H1 (cell line): ENCODE measurements at regions not wholly inside any gene's neighbourhood (a gene's known extent, or its start where the extent isn't known, plus 50 kb on each side); places are given as distances from the start of the nearest gene placed in this dataset.

Experiments used
- CTCF ChIA-PET: fragments of 300-600 bp; sonication (Branson Sonifier 250); formaldehyde crosslinking; loops from one replicate; lab custom pipeline; 2021; ENCODE audit not compliant: partially characterized antibody; lab: Charles Lee
- POLR2A ChIA-PET: fragments of 300-600 bp; sonication (Branson Sonifier 250); formaldehyde crosslinking; loops from one replicate; lab custom pipeline; 2021; ENCODE audit warnings: inconsistent platforms; ENCODE audit not compliant: partially characterized antibody; lab: Charles Lee
- DNase-seq, 2 experiments: peaks; one replicate each; pipeline versions ENCODE4 v3.0.0 to v3.0.0-alpha.2; 2010 to 2022; ENCODE audit warnings: low spot score in 2 of 2, low read depth in 1 of 2, mixed read lengths in 1 of 2
- FAIRE-seq: peaks from 2 replicates; lab custom pipeline; 2011; peaks lifted over from hg19 to GRCh38; lab: Jason Lieb, UNC
- H2AFZ ChIP-seq: 2 replicates; pipeline ENCODE4 v1.8.1; 2012; ENCODE audit warnings: low read length, inconsistent platforms
- H2AK5ac ChIP-seq: 2 replicates; pipeline ENCODE4 v1.6.1; 2013; ENCODE audit warnings: low read depth, low read length
- H2BK120ac ChIP-seq: replicated peaks from 2 replicates; pipeline ENCODE3; 2013; ENCODE audit warnings: low read depth, low read length, inconsistent platforms
- H2BK12ac ChIP-seq: 2 replicates; pipeline ENCODE4 v1.6.1; 2013; ENCODE audit warnings: low read depth, low read length
- H2BK15ac ChIP-seq: 2 replicates; pipeline ENCODE4 v1.6.1; 2013; ENCODE audit warnings: low read length
- H2BK20ac ChIP-seq: 2 replicates; pipeline ENCODE4 v1.6.1; 2013; ENCODE audit warnings: low read length
- H2BK5ac ChIP-seq: 2 replicates; pipeline ENCODE4 v1.6.1; 2013; ENCODE audit warnings: low read depth, low read length
- H3K14ac ChIP-seq: 2 replicates; pipeline ENCODE4 v1.6.1; 2013; ENCODE audit warnings: inconsistent platforms; ENCODE audit not compliant: insufficient read length
- H3K18ac ChIP-seq: 2 replicates; pipeline ENCODE4 v1.6.1; 2013; ENCODE audit warnings: low read length; ENCODE audit errors: extremely low read depth
- H3K23ac ChIP-seq: 2 replicates; pipeline ENCODE4 v1.6.1; 2013; ENCODE audit warnings: inconsistent platforms; ENCODE audit not compliant: insufficient read length
- H3K23me2 ChIP-seq: 2 replicates; pipeline ENCODE4 v1.6.1; 2013; ENCODE audit warnings: low read depth, low read length
- H3K27ac ChIP-seq: 2 replicates; pipeline ENCODE4 v1.6.1; 2011; ENCODE audit warnings: low read depth, low read length, inconsistent platforms
- H3K27me3 ChIP-seq, 4 experiments: replicated peaks in 1 of 4; 1 replicate in 1 of 4; 2 replicates in 3 of 4; pipeline versions ENCODE4 v1.6.1 to v1.8.1; 2011 to 2013; ENCODE audit warnings: low read length in 3 of 4, mild to moderate bottlenecking in 3 of 4, inconsistent platforms in 2 of 4, mixed read lengths in 2 of 4, moderate library complexity in 1 of 4; ENCODE audit not compliant: control insufficient read depth in 3 of 4, insufficient read depth in 3 of 4; ENCODE audit errors: extremely low read depth in 1 of 4
- H3K36me3 ChIP-seq, 4 experiments: 2 replicates each; pipeline versions ENCODE4 v1.6.1 to v1.8.1; 2011 to 2013; ENCODE audit warnings: mild to moderate bottlenecking in 4 of 4, low read length in 3 of 4, moderate library complexity in 2 of 4, control low read depth in 1 of 4, inconsistent platforms in 1 of 4; ENCODE audit not compliant: insufficient read depth in 4 of 4, control insufficient read depth in 2 of 4
- H3K4ac ChIP-seq: replicated peaks from 2 replicates; pipeline ENCODE3; 2013; ENCODE audit warnings: low read length, low read depth, mixed read lengths, inconsistent platforms; ENCODE audit not compliant: insufficient read length
- H3K4me1 ChIP-seq, 4 experiments: replicated peaks in 1 of 4; 1 replicate in 1 of 4; 2 replicates in 3 of 4; pipeline versions ENCODE4 v1.6.1 to v1.8.1; 2011 to 2013; ENCODE audit warnings: low read length in 3 of 4, inconsistent platforms in 2 of 4, mixed read lengths in 1 of 4; ENCODE audit not compliant: insufficient read depth in 4 of 4, control insufficient read depth in 3 of 4
- H3K4me2 ChIP-seq, 2 experiments: 2 replicates each; pipeline versions ENCODE4 v1.6.1 to v1.8.1; 2011 to 2013; ENCODE audit warnings: low read depth in 2 of 2, low read length in 2 of 2, control low read depth in 1 of 2, inconsistent platforms in 1 of 2, mild to moderate bottlenecking in 1 of 2; ENCODE audit not compliant: insufficient read depth in 1 of 2
- H3K4me3 ChIP-seq, 4 experiments: fragments of 200-600, 300-600 bp in 1 of 4; sonication (generic), shearing (Covaris generic), sonication (Bioruptor Twin) in 1 of 4; 2 replicates each; pipeline versions ENCODE4 v1.5.1 to v1.8.1; 2011 to 2016; ENCODE audit warnings: low read length in 4 of 4, low read depth in 3 of 4, control low read depth in 2 of 4, inconsistent platforms in 2 of 4, mild to moderate bottlenecking in 2 of 4, mixed read lengths in 1 of 4, moderate library complexity in 1 of 4; ENCODE audit not compliant: insufficient read depth in 2 of 4; ENCODE audit errors: extremely low read depth in 1 of 4
- H3K56ac ChIP-seq: replicated peaks from 2 replicates; pipeline ENCODE3; 2013; ENCODE audit warnings: low read depth, mild to moderate bottlenecking, mixed read lengths, low read length, inconsistent platforms; ENCODE audit not compliant: insufficient read length
- H3K79me1 ChIP-seq: 2 replicates; pipeline ENCODE4 v1.6.1; 2013; ENCODE audit warnings: low read depth, low read length, control low read depth
- H3K79me2 ChIP-seq, 2 experiments: 2 replicates each; pipeline versions ENCODE4 v1.6.1 to v1.8.1; 2012 to 2013; ENCODE audit warnings: low read length in 2 of 2, mild to moderate bottlenecking in 2 of 2, inconsistent platforms in 1 of 2; ENCODE audit not compliant: insufficient read depth in 2 of 2, control insufficient read depth in 1 of 2
- H3K9ac ChIP-seq, 4 experiments: replicated peaks in 1 of 4; 1 replicate in 1 of 4; 2 replicates in 3 of 4; pipeline versions ENCODE4 v1.6.1 to v1.8.1; 2011 to 2013; ENCODE audit warnings: low read depth in 3 of 4, low read length in 3 of 4, control low read depth in 2 of 4, mild to moderate bottlenecking in 2 of 4, moderate library complexity in 2 of 4, inconsistent platforms in 1 of 4; ENCODE audit errors: extremely low read depth in 1 of 4
- H3K9me3 ChIP-seq, 2 experiments: 2 replicates each; pipeline versions ENCODE4 v1.6.1 to v1.8.1; 2012 to 2013; ENCODE audit warnings: mild to moderate bottlenecking in 2 of 2, moderate library complexity in 2 of 2, control low read depth in 1 of 2, inconsistent platforms in 1 of 2, low read depth in 1 of 2, low read length in 1 of 2, mixed read lengths in 1 of 2; ENCODE audit not compliant: insufficient read depth in 2 of 2
- H4K20me1 ChIP-seq, 2 experiments: replicated peaks in 1 of 2; 2 replicates each; pipeline versions ENCODE3 to v1.8.1; 2011 to 2013; ENCODE audit warnings: inconsistent platforms in 2 of 2, low read length in 2 of 2, mild to moderate bottlenecking in 1 of 2; ENCODE audit not compliant: insufficient read depth in 2 of 2, control insufficient read depth in 1 of 2
- H4K5ac ChIP-seq: 2 replicates; pipeline ENCODE4 v1.6.1; 2013; ENCODE audit warnings: low read length, low read depth, mixed read lengths, inconsistent platforms; ENCODE audit not compliant: insufficient read length
- H4K8ac ChIP-seq: 2 replicates; pipeline ENCODE4 v1.8.0; 2013; ENCODE audit warnings: mild to moderate bottlenecking, moderate library complexity, low read length, inconsistent platforms; ENCODE audit not compliant: insufficient read depth; ENCODE audit errors: extremely low read depth
- H4K91ac ChIP-seq: replicated peaks from 2 replicates; pipeline ENCODE3; 2013; ENCODE audit warnings: low read length, mixed read lengths, inconsistent platforms; ENCODE audit not compliant: insufficient read length
- CHD2 ChIP-seq: IDR thresholded peaks from 2 replicates; pipeline ENCODE4 v1.6.1; 2012; ENCODE audit warnings: low read length, improper control_type of control experiment
- CTCF ChIP-seq, 3 experiments: IDR thresholded peaks; 1 replicate in 2 of 3; 2 replicates in 1 of 3; pipeline versions ENCODE4 v1.5.1 to v1.6.1; 2011; ENCODE audit warnings: low read length in 3 of 3, mild to moderate bottlenecking in 3 of 3, inconsistent platforms in 2 of 3, low read depth in 1 of 3, moderate library complexity in 1 of 3; ENCODE audit not compliant: insufficient read depth in 1 of 3; ENCODE audit errors: control extremely low read depth in 1 of 3
- EGR1 ChIP-seq: IDR thresholded peaks from 2 replicates; pipeline ENCODE4 v1.6.1; 2011; ENCODE audit warnings: low read depth, low read length, borderline replicate concordance
- GABPA ChIP-seq: IDR thresholded peaks from 2 replicates; pipeline ENCODE4 v1.6.1; 2011; ENCODE audit warnings: mild to moderate bottlenecking, low read length, moderate library complexity, borderline replicate concordance; ENCODE audit not compliant: insufficient read depth
- HDAC2 ChIP-seq, 2 experiments: fragments of 300-600 bp in 1 of 2; sonication (generic) in 1 of 2; IDR thresholded peaks; 2 replicates each; pipeline ENCODE4 v1.6.1; 2011 to 2012; ENCODE audit warnings: low read depth in 2 of 2, low read length in 2 of 2, mild to moderate bottlenecking in 2 of 2, moderate library complexity in 2 of 2, borderline replicate concordance in 1 of 2, inconsistent platforms in 1 of 2
- NRF1 ChIP-seq: IDR thresholded peaks from 2 replicates; pipeline ENCODE4 v1.6.1; 2011; ENCODE audit warnings: mild to moderate bottlenecking, low read depth, low read length, improper control_type of control experiment
- PHF8 ChIP-seq: fragments of 200-600 bp; sonication (generic); conservative IDR thresholded peaks from 2 replicates; pipeline ENCODE4 v1.7.1; 2012; ENCODE audit warnings: low read depth, mild to moderate bottlenecking, inconsistent platforms, low read length, moderate library complexity
- SAP30 ChIP-seq: fragments of 300-600 bp; sonication (generic); IDR thresholded peaks from 2 replicates; pipeline ENCODE4 v1.7.1; 2012; ENCODE audit warnings: low read length, moderate library complexity, mild to moderate bottlenecking, inconsistent platforms; ENCODE audit not compliant: insufficient read depth, insufficient replicate concordance
- WGBS, 2 experiments: shearing (Covaris generic) in 1 of 2; methylation state at CpG; one replicate each; pipeline versions ENCODE4 v1.1.6 to v1.1.7; 2013 to 2015; ENCODE audit warnings: low lambda C conversion rate in 2 of 2, mixed read lengths in 2 of 2, inconsistent platforms in 1 of 2, low coverage in 1 of 2, missing lambda C conversion rate in 1 of 2; ENCODE audit not compliant: insufficient replicate concordance in 2 of 2, insufficient coverage in 1 of 2, insufficient read length in 1 of 2; ENCODE audit errors: extremely low coverage in 1 of 2, missing lambda C conversion rate in 1 of 2; 5-methylcytosine and 5-hydroxymethylcytosine counted together

GRCh38 chr13:109344552-109345157, 441.7 kb downstream of the IRS2 start:
- Histone ChIP-seq H4K5ac (no peak overlapping the region), H3K9me3 (no peaks in the 10 kb centered on the region; a peak in 1 of 4 replicates), H2AK5ac (no peak overlapping the region), H3K79me1 (no peaks in the 10 kb centered on the region), H3K4me3 (no peak overlapping the region), H3K4me1 (no peaks in the 10 kb centered on the region), H3K23ac (no peak overlapping the region), H2BK15ac (no peak overlapping the region), H4K8ac (no peak overlapping the region), H3K56ac (no peak overlapping the region), H2BK5ac (no peak overlapping the region), H3K36me3 (no peaks in the 10 kb centered on the region), H2BK20ac (no peak overlapping the region), H2BK12ac (no peak overlapping the region)
- FAIRE-seq = no peak
- TF ChIP-seq PHF8 = no peak
- no peak for TF ChIP-seq EGR1
- no peak for TF ChIP-seq NRF1
- TF ChIP-seq GABPA = no peak
- TF ChIP-seq CTCF (IDR thresholded peaks at IDR 0.05; ENCODE audit: control extremely low read depth in 1 of 3, insufficient read depth in 1 of 3, low read depth in 1 of 3, low read length in 3 of 3) = no peak
- TF ChIP-seq HDAC2 (IDR thresholded peaks at IDR 0.05; ENCODE audit: borderline replicate concordance in 1 of 2, low read depth in 2 of 2, low read length in 2 of 2) = no peak
- no peak for TF ChIP-seq SAP30
- TF ChIP-seq CHD2 = no peak
- TF ChIP-seq, all 59 proteins: peak for 0
- WGBS, 2 experiments = 82% methylated on average over 9 of the region's 9 CpGs; no CpG with 5 or more reads in 1 of the 2 experiments
- Histone ChIP-seq H3K27ac (no peak overlapping the region), H3K14ac (no peak overlapping the region), H3K23me2 (no peaks in the 10 kb centered on the region), H3K4me2 (no peak overlapping the region), H2AFZ (no peak overlapping the region), H4K91ac (no peak overlapping the region), H3K18ac (no peak overlapping the region), H3K27me3 (no peaks in the 10 kb centered on the region), H3K9ac (no peak overlapping the region), H2BK120ac (no peak overlapping the region), H3K4ac (no peak overlapping the region), H3K79me2 (no peaks in the 10 kb centered on the region), H4K20me1 (no peaks in the 10 kb centered on the region)
- CTCF ChIA-PET = interaction anchor here (0.8 kb wide), 1 partner anchor 284 kb away, joined by 3 read pairs; no protein-coding TSS in a partner anchor
- no peak for DNase-seq
- POLR2A ChIA-PET = no interaction called here
